ENCODE measurements at regions not wholly inside any gene's neighbourhood (a gene's known extent, or its start where the extent isn't known, plus 50 kb on each side); places are given as distances from the start of the nearest gene placed in this dataset.

DNA sequence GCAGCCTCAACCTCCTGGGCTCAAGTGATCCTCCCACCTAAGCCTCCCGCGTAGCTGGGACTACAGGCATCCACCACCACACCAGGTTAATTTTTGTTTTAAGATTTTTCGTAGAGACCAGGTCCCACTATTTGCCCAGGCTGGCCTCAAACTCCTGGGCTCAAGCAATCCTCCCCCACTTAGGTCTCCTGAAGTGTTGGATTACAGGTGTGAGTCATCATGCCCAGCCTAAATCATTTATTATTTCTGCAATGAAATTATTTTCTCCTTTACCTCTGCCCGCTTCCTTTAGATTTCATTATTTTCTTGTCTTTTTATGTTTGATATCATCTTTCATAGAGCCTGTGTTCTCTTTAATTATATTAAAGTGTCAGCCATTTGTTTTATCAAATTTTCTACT is 165.2 kb upstream of the OTX2 start:
- intact Hi-C loops (cut with DNase I; ENCODE audit: low total_unique reads), result no loop called here
- TF ChIP-seq, protein P1, sequence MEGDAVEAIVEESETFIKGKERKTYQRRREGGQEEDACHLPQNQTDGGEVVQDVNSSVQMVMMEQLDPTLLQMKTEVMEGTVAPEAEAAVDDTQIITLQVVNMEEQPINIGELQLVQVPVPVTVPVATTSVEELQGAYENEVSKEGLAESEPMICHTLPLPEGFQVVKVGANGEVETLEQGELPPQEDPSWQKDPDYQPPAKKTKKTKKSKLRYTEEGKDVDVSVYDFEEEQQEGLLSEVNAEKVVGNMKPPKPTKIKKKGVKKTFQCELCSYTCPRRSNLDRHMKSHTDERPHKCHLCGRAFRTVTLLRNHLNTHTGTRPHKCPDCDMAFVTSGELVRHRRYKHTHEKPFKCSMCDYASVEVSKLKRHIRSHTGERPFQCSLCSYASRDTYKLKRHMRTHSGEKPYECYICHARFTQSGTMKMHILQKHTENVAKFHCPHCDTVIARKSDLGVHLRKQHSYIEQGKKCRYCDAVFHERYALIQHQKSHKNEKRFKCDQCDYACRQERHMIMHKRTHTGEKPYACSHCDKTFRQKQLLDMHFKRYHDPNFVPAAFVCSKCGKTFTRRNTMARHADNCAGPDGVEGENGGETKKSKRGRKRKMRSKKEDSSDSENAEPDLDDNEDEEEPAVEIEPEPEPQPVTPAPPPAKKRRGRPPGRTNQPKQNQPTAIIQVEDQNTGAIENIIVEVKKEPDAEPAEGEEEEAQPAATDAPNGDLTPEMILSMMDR (IDR thresholded peaks at IDR 0.05 in 4 of 5, conservative IDR thresholded peaks at IDR 0.05 in 1 of 5), result no peak
- no peak for TF ChIP-seq POLR2A (IDR thresholded peaks at IDR 0.05)

DNA sequence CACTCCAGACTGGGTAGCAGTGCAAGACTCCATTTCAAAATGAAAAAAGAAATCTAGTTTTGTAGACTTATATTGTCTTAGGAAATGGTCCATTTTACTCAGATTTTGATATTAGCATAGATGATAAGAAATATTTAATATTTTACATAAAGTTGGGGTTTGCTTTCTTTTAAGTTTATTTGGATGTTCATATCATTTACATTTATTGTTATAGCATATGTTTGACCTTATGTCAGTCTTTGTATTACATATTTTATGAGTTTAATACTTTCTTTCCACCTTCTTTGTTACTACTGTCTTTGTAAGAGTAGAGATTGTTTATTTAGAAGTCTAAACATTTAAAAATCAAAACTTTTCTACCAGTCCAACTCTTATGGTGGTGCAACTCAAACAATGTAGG is 162.7 kb upstream of the OTX2 start:
- Histone ChIP-seq H3K9me3 (no peaks in the 10 kb centered on the region), H3K27ac (no peak overlapping the region), H3K4me3 (no peak overlapping the region), H3K36me3 (no peaks in the 10 kb centered on the region), H3K4me1 (no peaks in the 10 kb centered on the region), H3K27me3 (no peaks in the 10 kb centered on the region)
- DNase-seq (no peak), ATAC-seq (no peak)
- no peak for TF ChIP-seq POLR2A (IDR thresholded peaks at IDR 0.05)
- TF ChIP-seq, protein P1 (IDR thresholded peaks at IDR 0.05 in 4 of 5, conservative IDR thresholded peaks at IDR 0.05 in 1 of 5), result no peak
- in situ Hi-C loops (cut with MboI; ENCODE audit: low sequenced_read_pairs in 4 of 4) (no loop called here), intact Hi-C loops (cut with DNase I; ENCODE audit: low total_unique reads) (no loop called here)

More for the DNA sequence above, 165.2 kb upstream of the OTX2 start:
- H3K9me3 ChIP-seq, result no peaks in the 10 kb centered on the region
- ATAC-seq, result no peak
- no peak for DNase-seq
- H3K4me1 ChIP-seq, result no peaks in the 10 kb centered on the region
- H3K4me3 ChIP-seq, result no peak overlapping the region
- H3K27me3 ChIP-seq, result no peaks in the 10 kb centered on the region
- no peak overlapping the region for H3K27ac ChIP-seq
- in situ Hi-C loops (cut with MboI; ENCODE audit: low sequenced_read_pairs in 4 of 4), result no loop called here
- H3K36me3 ChIP-seq, result no peaks in the 10 kb centered on the region

DNA sequence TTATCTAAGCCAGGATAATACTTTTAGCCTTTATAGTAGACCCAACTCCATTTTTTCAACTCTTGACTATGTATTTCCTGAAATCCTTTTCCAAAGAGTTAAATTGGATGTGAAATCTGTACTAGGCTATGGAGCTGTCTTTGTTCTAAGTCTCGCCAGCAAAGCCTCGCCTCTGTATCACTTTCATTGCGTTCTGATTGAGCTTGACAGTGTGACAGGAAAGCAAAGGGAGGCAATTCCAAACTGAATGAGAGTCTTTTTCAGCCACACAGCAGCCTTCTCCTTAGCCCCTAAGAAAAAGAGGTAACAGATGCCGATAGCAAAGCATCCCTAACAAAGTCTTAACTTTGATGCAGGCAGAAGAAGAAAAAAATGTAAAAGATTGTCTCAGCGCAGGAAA is 154.6 kb upstream of the OTX2 start:
- peak overlapping the region in 1 of 4 donors; percentile 7 for H3K27ac ChIP-seq
- ATAC-seq, result no peak
- intact Hi-C loops (cut with DNase I; ENCODE audit: low total_unique reads), result no loop called here
- TF ChIP-seq POLR2A (IDR thresholded peaks at IDR 0.05), result no peak
- TF ChIP-seq, protein P1 (IDR thresholded peaks at IDR 0.05 in 4 of 5, conservative IDR thresholded peaks at IDR 0.05 in 1 of 5), result no peak
- no peaks in the 10 kb centered on the region for H3K9me3 ChIP-seq
- in situ Hi-C loops (cut with MboI; ENCODE audit: low sequenced_read_pairs in 4 of 4), result no loop called here
- no peak overlapping the region for H3K4me3 ChIP-seq
- no peaks in the 10 kb centered on the region for H3K27me3 ChIP-seq
- no peaks in the 10 kb centered on the region for H3K4me1 ChIP-seq
- no peaks in the 10 kb centered on the region for H3K36me3 ChIP-seq
- DNase-seq, result no peak

DNA sequence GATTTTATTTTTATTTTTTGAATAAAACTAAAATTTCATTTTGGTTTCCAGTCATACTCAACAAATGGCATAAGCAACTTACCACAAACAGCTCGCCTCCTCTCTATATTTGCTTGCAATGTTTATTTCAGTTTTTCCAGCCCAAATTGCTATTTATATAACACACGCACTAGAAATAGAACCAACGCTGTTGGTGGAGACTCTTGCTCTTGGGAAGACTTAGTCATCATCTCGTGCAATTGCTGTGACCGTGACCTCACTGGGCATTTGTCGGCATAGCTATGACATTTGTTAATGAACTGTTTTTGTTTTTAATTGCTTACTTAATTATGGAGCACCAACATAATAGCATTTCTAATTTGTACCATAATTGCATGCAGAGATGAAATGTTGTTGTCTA is 153.1 kb upstream of the OTX2 start:
- Histone ChIP-seq H3K27ac (peak overlapping the region in 2 of 4 donors; percentile 6 to 17), H3K27me3 (no peaks in the 10 kb centered on the region), H3K4me3 (no peak overlapping the region), H3K36me3 (no peaks in the 10 kb centered on the region), H3K4me1 (no peaks in the 10 kb centered on the region), H3K9me3 (no peaks in the 10 kb centered on the region)
- DNase-seq (no peak), ATAC-seq (peak in 1 of 2 donors; percentile 53)
- intact Hi-C loops (cut with DNase I; ENCODE audit: low total_unique reads) (no loop called here), in situ Hi-C loops (cut with MboI; ENCODE audit: low sequenced_read_pairs in 4 of 4) (no loop called here)
- TF ChIP-seq, protein P1 (IDR thresholded peaks at IDR 0.05 in 4 of 5, conservative IDR thresholded peaks at IDR 0.05 in 1 of 5), result no peak
- TF ChIP-seq POLR2A (IDR thresholded peaks at IDR 0.05), result no peak

DNA sequence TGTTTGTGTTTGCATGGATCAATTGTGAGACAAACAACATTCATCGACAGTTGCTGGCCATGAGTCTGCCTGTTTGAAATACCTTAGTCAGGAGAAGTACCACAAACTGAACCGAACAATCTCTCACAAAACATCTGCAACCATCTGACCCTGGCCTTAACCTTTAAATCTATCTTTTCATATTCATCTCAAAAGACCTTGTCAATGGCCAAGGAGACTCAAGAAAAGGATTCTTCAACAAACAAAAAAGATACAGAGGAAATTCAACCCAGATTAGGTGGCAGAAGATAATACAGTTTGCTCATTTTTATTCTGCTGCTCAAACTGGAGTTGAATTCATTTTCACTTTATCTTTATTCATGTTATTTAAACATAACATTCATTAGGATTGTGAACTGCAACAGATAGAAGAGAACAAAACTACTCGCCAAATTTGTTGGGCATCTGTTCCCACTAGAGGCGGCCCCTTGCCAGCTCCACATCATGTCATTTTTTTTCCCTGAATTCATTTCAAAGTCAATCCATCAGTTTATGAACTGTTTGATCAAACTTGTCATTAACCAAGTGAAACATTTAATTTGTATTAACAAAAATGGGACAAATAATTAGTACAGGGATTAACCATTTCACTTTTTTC is 152.3 kb upstream of the OTX2 start:
- in situ Hi-C loops (cut with MboI; ENCODE audit: low sequenced_read_pairs in 4 of 4) (no loop called here), intact Hi-C loops (cut with DNase I; ENCODE audit: low total_unique reads) (no loop called here)
- TF ChIP-seq, protein P1 (IDR thresholded peaks at IDR 0.05 in 4 of 5, conservative IDR thresholded peaks at IDR 0.05 in 1 of 5), result no peak
- no peak for TF ChIP-seq POLR2A (IDR thresholded peaks at IDR 0.05)
- Histone ChIP-seq H3K27ac (peak overlapping the region in 2 of 4 donors; percentile 6 to 17), H3K27me3 (no peaks in the 10 kb centered on the region), H3K36me3 (no peaks in the 10 kb centered on the region), H3K4me3 (no peak overlapping the region), H3K4me1 (no peaks in the 10 kb centered on the region), H3K9me3 (no peaks in the 10 kb centered on the region)
- DNase-seq (no peak), ATAC-seq (no peak)

Data from gastrocnemius medialis (tissue), 4 donors.